IMR-90 (cell line): ENCODE measurements at regions not wholly inside any gene's neighbourhood (a gene's known extent, or its start where the extent isn't known, plus 50 kb on each side); places are given as distances from the start of the nearest gene placed in this dataset.

ENCODE experiments used
- ATAC-seq: fragments of 200-7000 bp; cut with Tn5 transposase; 2 replicates; pipeline ENCODE4 v1.9.1; 2020; ENCODE audit warnings: low read depth, mild to moderate bottlenecking, moderate library complexity
- BruUV-seq: library from RNA; stranded (reverse); fragments of 400-500 nt; replicated peaks from 2 replicates; lab custom pipeline; 2021; lab: Mats Ljungman, UMichigan
- CTCF ChIA-PET: fragments of 300-600 bp; formaldehyde crosslinking; extraction: SDS; loops from one replicate; lab custom pipeline; 2021; ENCODE audit warnings: antibody characterized with exemption; lab: Yijun Ruan, JAX
- POLR2A ChIA-PET: fragments of 300-600 bp; sonication (Branson Sonifier 250); formaldehyde crosslinking; loops from one replicate; lab custom pipeline; 2022; ENCODE audit warnings: antibody characterized with exemption; ENCODE audit not compliant: unreplicated experiment; lab: Charles Lee
- DNase-seq: peaks from one replicate; pipeline ENCODE4 v3.0.0; 2013
- H2AFZ ChIP-seq: replicated peaks from 2 replicates; pipeline ENCODE3; 2013; ENCODE audit warnings: low read length, mild to moderate bottlenecking; ENCODE audit not compliant: poor library complexity
- H2AK5ac ChIP-seq: 2 replicates; pipeline ENCODE4 v1.6.1; 2013; ENCODE audit warnings: low read depth, low read length, inconsistent platforms
- H2AK9ac ChIP-seq: replicated peaks from 2 replicates; pipeline ENCODE3; 2013; ENCODE audit warnings: mild to moderate bottlenecking, low read depth, low read length, moderate library complexity; ENCODE audit not compliant: poor library complexity
- H2BK120ac ChIP-seq: 2 replicates; pipeline ENCODE4 v1.6.1; 2013; ENCODE audit warnings: low read depth, low read length, inconsistent platforms
- H2BK15ac ChIP-seq: 3 replicates; pipeline ENCODE4 v1.6.1; 2013; ENCODE audit warnings: low read depth, low read length, inconsistent platforms
- H2BK20ac ChIP-seq: 2 replicates; pipeline ENCODE4 v1.6.1; 2013; ENCODE audit warnings: low read depth, mild to moderate bottlenecking, inconsistent platforms, low read length, moderate library complexity
- H2BK5ac ChIP-seq: 2 replicates; pipeline ENCODE4 v1.6.1; 2013; ENCODE audit warnings: mild to moderate bottlenecking, low read depth, low read length, inconsistent platforms; ENCODE audit not compliant: poor library complexity, severe bottlenecking
- H3K14ac ChIP-seq: replicated peaks from 2 replicates; pipeline ENCODE4 v1.6.1; 2013; ENCODE audit warnings: low read depth, low read length, inconsistent platforms
- H3K18ac ChIP-seq: 2 replicates; pipeline ENCODE4 v1.6.1; 2013; ENCODE audit warnings: low read depth, low read length, control low read depth
- H3K23ac ChIP-seq: 2 replicates; pipeline ENCODE4 v1.6.1; 2013; ENCODE audit warnings: low read depth, low read length, inconsistent platforms
- H3K27ac ChIP-seq: 2 replicates; pipeline ENCODE4 v1.5.1; 2013; ENCODE audit warnings: mild to moderate bottlenecking, control low read depth, low read length; ENCODE audit not compliant: insufficient read depth
- H3K27me3 ChIP-seq: 2 replicates; pipeline ENCODE4 v1.6.1; 2013; ENCODE audit warnings: low read length; ENCODE audit not compliant: control insufficient read depth, insufficient read depth
- H3K36me3 ChIP-seq: 2 replicates; pipeline ENCODE4 v1.6.1; 2013; ENCODE audit warnings: low read length, mixed read lengths; ENCODE audit not compliant: control insufficient read depth, insufficient read depth
- H3K4ac ChIP-seq: 2 replicates; pipeline ENCODE4 v1.6.1; 2013; ENCODE audit warnings: low read depth, low read length, inconsistent platforms
- H3K4me1 ChIP-seq: 2 replicates; pipeline ENCODE4 v1.6.1; 2013; ENCODE audit warnings: low read length, mixed read lengths; ENCODE audit not compliant: control insufficient read depth, insufficient read depth
- H3K4me2 ChIP-seq: 2 replicates; pipeline ENCODE4 v1.6.1; 2013; ENCODE audit warnings: low read depth, mild to moderate bottlenecking, control low read depth, low read length, moderate library complexity
- H3K4me3 ChIP-seq: 2 replicates; pipeline ENCODE4 v1.5.1; 2013; ENCODE audit warnings: low read depth, mild to moderate bottlenecking, control low read depth, low read length, moderate library complexity; ENCODE audit not compliant: insufficient read depth
- H3K56ac ChIP-seq: 2 replicates; pipeline ENCODE4 v1.6.1; 2013; ENCODE audit warnings: low read length, inconsistent platforms; ENCODE audit not compliant: insufficient read depth; ENCODE audit errors: extremely low read depth
- H3K79me1 ChIP-seq, 2 experiments: 2 replicates each; pipeline ENCODE4 v1.6.1; 2013; ENCODE audit warnings: low read length in 2 of 2, inconsistent platforms in 1 of 2, low read depth in 1 of 2
- H3K9ac ChIP-seq: 2 replicates; pipeline ENCODE4 v1.6.1; 2013; ENCODE audit warnings: low read depth, low read length, control low read depth
- H3K9me1 ChIP-seq: 2 replicates; pipeline ENCODE4 v1.6.1; 2013; ENCODE audit warnings: low read length, inconsistent platforms; ENCODE audit not compliant: insufficient read depth
- H3K9me3 ChIP-seq: 2 replicates; pipeline ENCODE4 v1.6.1; 2013; ENCODE audit warnings: low read length; ENCODE audit not compliant: control insufficient read depth, insufficient read depth
- H4K20me1 ChIP-seq: 2 replicates; pipeline ENCODE4 v1.6.1; 2013; ENCODE audit warnings: low read length, inconsistent platforms; ENCODE audit not compliant: insufficient read depth
- H4K5ac ChIP-seq: 2 replicates; pipeline ENCODE4 v1.6.1; 2013; ENCODE audit warnings: mild to moderate bottlenecking, low read depth, low read length, control low read depth
- H4K8ac ChIP-seq, 2 experiments: 2 replicates each; pipeline ENCODE4 v1.6.1; 2013; ENCODE audit warnings: low read depth in 2 of 2, low read length in 2 of 2, control low read depth in 1 of 2, inconsistent platforms in 1 of 2
- H4K91ac ChIP-seq: 2 replicates; pipeline ENCODE4 v1.6.1; 2013; ENCODE audit warnings: low read depth, low read length, inconsistent platforms; ENCODE audit not compliant: insufficient read depth
- BHLHE40 ChIP-seq: fragments of 150-350 bp; IDR thresholded peaks from 2 replicates; pipeline ENCODE4 v1.6.1; 2016; ENCODE audit warnings: mild to moderate bottlenecking, low read depth, low read length
- CEBPB ChIP-seq: IDR thresholded peaks from 2 replicates; pipeline ENCODE4 v1.6.1; 2012; ENCODE audit warnings: low read depth, low read length, improper control_type of control experiment
- CHD1 ChIP-seq: IDR thresholded peaks from 2 replicates; pipeline ENCODE4 v1.6.1; 2012; ENCODE audit warnings: low read depth, low read length, improper control_type of control experiment
- NFE2L2 ChIP-seq: fragments of 150-350 bp; IDR thresholded peaks from 2 replicates; pipeline ENCODE4 v1.6.1; 2016; ENCODE audit warnings: low read depth, mild to moderate bottlenecking, low read length
- RCOR1 ChIP-seq: IDR thresholded peaks from 2 replicates; pipeline ENCODE4 v1.6.1; 2012; ENCODE audit warnings: mild to moderate bottlenecking, low read length, improper control_type of control experiment; ENCODE audit not compliant: insufficient replicate concordance
- RFX5 ChIP-seq: IDR thresholded peaks from 2 replicates; pipeline ENCODE4 v1.8.0; 2012; ENCODE audit warnings: low read depth, mild to moderate bottlenecking, low read length, moderate library complexity
- WGBS, 2 experiments: methylation state at CpG; one replicate each; pipeline versions ENCODE4 v1.1.5 to v1.1.7; 2013; ENCODE audit warnings: missing lambda C conversion rate in 2 of 2; ENCODE audit not compliant: insufficient read length in 1 of 2; ENCODE audit errors: extremely low coverage in 2 of 2; 5-methylcytosine and 5-hydroxymethylcytosine counted together
- dilution Hi-C: fragments of 300-500 bp; cut with HindIII; formaldehyde crosslinking; loops from one replicate; pipeline ENCODE4 v1.14.3; 2018; ENCODE audit warnings: low sequenced_read_pairs; ENCODE audit not compliant: unreplicated experiment
- in situ Hi-C: fragments of 300-500 bp; cut with MboI; formaldehyde crosslinking; loops from 3 replicates; pipeline ENCODE4 v1.14.3; 2019; ENCODE audit warnings: low sequenced_read_pairs, inconsistent platforms, mixed read lengths
- intact Hi-C: fragments of 100-400 bp; cut with micrococcal nuclease; formaldehyde crosslinking; loops from 2 replicates; pipeline ENCODE4 v1.10.0; 2022

- Histone ChIP-seq H3K27me3 (no peaks in the 10 kb centered on the region), H2BK20ac (0 out of 2 replicates have a peak overlapping the region, but pooled peaks have one; percentile 71), H4K8ac (0 out of 4 replicates have a peak overlapping the region, but pooled peaks of 1 of the 2 experiments have one; percentile 20), H2AFZ (no peak overlapping the region), H4K91ac (peak overlapping the region; percentile 34; the same call in 1 of the 2 replicates), H4K5ac (peak overlapping the region; percentile 82; the same call in 1 of the 2 replicates), H3K4me1 (peaks cover 4% of the 10 kb centered on the region), H2AK5ac (no peak overlapping the region), H3K79me1 (no peaks in the 10 kb centered on the region), H2BK120ac (peak overlapping the region; percentile 46; the same call in 1 of the 2 replicates), H3K4ac (no peak overlapping the region), H3K36me3 (no peaks in the 10 kb centered on the region), H3K9ac (no peak overlapping the region), H4K20me1 (no peaks in the 10 kb centered on the region), H3K27ac (peak overlapping the region; percentile 48; the same call in 1 of the 2 replicates), H2BK15ac (peak overlapping the region; percentile 56; the same call in 2 of the 3 replicates), H3K14ac (no peak overlapping the region), H3K23ac (no peak overlapping the region), H3K9me1 (no peaks in the 10 kb centered on the region), H3K4me2 (no peak overlapping the region; the same call in 1 of the 2 replicates), H2AK9ac (no peak overlapping the region), H3K18ac (peak overlapping the region; percentile 93), H3K56ac (no peak overlapping the region), H3K9me3 (no peaks in the 10 kb centered on the region), H3K4me3 (no peak overlapping the region), H2BK5ac (no peak overlapping the region)
- CTCF ChIA-PET, result no interaction called here
- POLR2A ChIA-PET, result no interaction called here
- BruUV-seq, result no TSS peak
- DNase-seq (peak; percentile 48), ATAC-seq (peak; percentile 59)
- dilution Hi-C loops, result no loop called here
- intact Hi-C loops, result no loop called here
- WGBS, 2 experiments, result no CpG with 5 or more reads among the region's 1 CpG
- in situ Hi-C loops, result no loop called here
- no peak for TF ChIP-seq CHD1
- no peak for TF ChIP-seq CEBPB
- TF ChIP-seq BHLHE40, result no peak
- TF ChIP-seq NFE2L2, result no peak
- no peak for TF ChIP-seq RFX5
- TF ChIP-seq RCOR1, result no peak
These were observed 55.1 kb upstream of the ITGB8 start for GRCh38 chr7:20275637-20276036.
